GM12892 (cell line): ENCODE measurements at regions not wholly inside any gene's neighbourhood (a gene's known extent, or its start where the extent isn't known, plus 50 kb on each side); places are given as distances from the start of the nearest gene placed in this dataset.
"Not testable (repeated sequence)": the region's sequence is repeated elsewhere in the genome, so short reads cannot be mapped to it uniquely, and the experiment has no call there.

Experiments
- DNase-seq: peaks from one replicate; pipeline ENCODE4 v3.0.0; 2011; ENCODE audit not compliant: insufficient read length
- FAIRE-seq: peaks from 2 replicates; lab custom pipeline; 2011; peaks lifted over from hg19 to GRCh38; lab: Jason Lieb, UNC
- POLR2A ChIP-seq: IDR thresholded peaks from 2 replicates; pipeline ENCODE4 v1.6.1; 2011; ENCODE audit warnings: low read depth, low read length, control low read depth
- POLR2AphosphoS5 ChIP-seq: IDR thresholded peaks from 2 replicates; pipeline ENCODE4 v1.6.1; 2011; ENCODE audit warnings: low read depth, low read length, control low read depth
- TAF1 ChIP-seq: IDR thresholded peaks from 2 replicates; pipeline ENCODE4 v1.6.1; 2011; ENCODE audit warnings: low read depth, mild to moderate bottlenecking, control low read depth, low read length, borderline replicate concordance

DNA sequence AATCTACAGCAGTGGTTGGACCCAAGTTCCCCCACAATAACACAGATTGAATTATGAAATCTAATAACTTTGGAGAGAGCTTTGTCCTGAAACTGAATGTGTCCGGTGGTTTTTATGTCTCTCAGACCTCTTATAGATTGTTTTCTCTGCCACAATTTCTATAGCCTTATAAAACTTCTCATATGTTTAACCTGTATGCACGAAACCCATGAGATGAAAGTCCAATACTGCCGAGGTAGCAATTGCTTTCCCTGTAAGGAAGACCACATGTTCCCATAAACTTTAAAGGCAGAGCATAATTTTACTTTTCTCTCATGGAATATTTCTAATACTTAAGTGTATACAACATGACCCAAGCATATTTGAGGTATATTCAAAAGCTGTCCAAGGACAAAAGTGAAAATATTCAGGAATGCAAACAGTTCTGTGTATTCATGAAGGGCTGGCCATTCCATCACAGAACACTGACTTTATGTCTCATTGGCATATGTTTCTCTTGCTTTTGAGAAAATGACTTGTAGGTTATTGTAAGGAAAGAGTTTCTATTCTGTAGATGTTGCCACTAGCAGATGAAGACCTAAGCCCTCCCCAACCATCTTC is 94.4 kb upstream of the TLE4 start:
- TF ChIP-seq POLR2AphosphoS5 (no peak), POLR2A (no peak), TAF1 (no peak)
- DNase-seq (no peak), FAIRE-seq (no peak)

DNA sequence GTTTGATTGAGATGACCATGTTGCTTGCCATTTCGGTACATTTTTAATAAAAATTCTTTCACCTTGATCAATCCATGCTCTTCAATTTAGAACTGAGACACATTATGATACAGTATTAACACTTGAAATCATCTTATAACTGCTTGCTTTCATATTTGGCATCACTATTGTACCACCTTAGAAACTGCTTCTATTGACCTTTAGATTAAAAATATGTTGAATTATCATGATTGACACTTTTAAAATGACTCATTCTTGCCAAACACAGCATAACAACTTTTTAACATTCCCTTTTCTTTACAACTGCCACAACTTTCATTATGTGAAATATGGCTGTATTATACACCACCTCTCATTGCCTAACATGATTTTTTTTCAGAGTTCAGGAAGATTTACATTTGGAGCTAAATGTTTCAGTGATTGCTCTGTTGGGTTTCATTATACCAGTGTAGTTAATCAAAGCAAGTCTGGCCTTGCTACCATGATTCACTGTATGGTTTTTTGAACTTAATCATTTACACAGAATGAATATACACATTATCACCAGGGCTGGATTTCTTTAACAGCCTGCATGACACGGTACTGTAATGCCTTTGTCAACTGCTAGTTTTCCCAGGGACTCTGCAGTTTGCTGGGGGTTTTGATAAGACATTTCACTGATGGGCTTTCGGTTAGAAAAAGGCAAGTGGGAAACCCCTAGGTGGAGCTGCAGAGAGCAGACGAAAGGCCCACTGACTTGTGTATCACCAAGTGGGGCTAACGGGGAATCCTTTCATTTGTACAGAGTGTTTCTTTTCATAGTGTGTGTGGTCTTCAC is 93.6 kb upstream of the TLE4 start:
- FAIRE-seq (no peak), DNase-seq (no peak)
- TF ChIP-seq POLR2A (no peak), TAF1 (no peak), POLR2AphosphoS5 (no peak)

- DNase-seq (no peak), FAIRE-seq (no peak)
- TF ChIP-seq POLR2A: no peak
- no peak for TF ChIP-seq TAF1
Measured at GRCh38 chr9:79480639-79481038, 91.1 kb upstream of the TLE4 start.

DNA sequence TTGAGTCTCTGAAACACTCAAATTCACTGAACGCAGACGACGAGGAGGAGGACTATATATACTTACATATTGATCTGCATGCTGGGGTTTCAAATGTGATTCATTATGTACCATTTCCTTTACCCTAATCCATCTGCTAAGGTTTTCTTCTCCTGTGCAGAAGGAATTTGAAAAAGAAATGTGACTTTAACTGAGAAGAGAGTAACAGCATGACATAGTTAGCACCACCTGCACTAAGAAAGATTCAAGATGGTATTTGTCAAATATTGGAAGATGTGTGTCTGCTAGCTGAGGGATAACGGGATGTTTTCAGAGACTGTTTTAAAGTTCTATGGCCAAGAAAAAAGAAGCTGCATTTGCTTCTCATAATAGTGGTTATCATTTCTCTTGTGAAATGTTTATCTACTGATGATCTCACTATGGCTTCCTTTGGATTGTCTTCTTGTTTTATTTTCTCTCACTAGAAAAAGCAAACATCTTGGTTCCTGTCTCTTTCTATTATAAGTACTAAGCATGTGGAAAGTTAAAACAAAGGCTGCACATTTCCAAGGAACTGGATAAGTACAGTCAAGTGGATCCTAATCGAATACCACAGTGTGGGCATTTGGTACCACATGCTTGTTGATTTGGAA is 89.8 kb upstream of the TLE4 start:
- FAIRE-seq (no peak), DNase-seq (no peak)
- TF ChIP-seq POLR2A (no peak), POLR2AphosphoS5 (no peak), TAF1 (no peak)

- DNase-seq (no peak), FAIRE-seq (no peak)
- TF ChIP-seq POLR2AphosphoS5 (no peak), TAF1 (no peak), POLR2A (no peak)
Measured at GRCh38 chr9:79485258-79485657, 86.5 kb upstream of the TLE4 start.

DNA sequence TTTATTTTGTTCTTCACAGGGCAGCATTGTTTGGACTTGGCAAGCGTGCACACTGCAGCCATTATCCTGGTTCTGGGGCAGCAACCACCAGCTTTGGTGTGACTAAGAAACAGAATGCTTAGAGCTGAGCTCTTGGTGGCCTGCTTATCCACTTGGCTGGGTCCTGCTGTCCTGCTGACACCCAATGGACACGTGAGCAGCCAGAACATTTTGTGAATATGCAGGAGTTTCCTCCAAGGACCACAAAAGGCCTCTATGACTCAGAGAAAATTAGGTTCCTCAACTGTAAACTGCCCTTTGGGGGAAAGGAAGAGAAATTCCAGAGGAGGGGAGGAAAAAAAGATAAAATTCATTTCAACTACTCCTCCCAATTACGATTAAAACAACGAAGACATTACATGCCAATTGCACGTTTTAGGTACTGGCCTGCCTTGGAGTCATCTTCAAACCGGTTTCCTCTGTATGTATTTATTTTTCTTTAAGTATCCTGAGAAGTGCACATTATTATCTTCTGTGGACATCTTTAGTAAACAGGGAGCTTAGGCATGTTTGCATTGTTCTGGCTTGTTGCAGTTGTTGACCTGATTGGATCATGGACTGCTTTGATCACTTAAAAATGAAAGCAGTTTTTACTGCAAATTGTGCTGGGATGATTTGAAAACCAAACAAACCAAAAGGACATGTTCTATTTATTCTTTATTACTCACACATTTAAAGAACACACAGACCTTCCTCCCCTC is 82.3 kb upstream of the TLE4 start:
- no peak for DNase-seq
- no peak for FAIRE-seq

DNA sequence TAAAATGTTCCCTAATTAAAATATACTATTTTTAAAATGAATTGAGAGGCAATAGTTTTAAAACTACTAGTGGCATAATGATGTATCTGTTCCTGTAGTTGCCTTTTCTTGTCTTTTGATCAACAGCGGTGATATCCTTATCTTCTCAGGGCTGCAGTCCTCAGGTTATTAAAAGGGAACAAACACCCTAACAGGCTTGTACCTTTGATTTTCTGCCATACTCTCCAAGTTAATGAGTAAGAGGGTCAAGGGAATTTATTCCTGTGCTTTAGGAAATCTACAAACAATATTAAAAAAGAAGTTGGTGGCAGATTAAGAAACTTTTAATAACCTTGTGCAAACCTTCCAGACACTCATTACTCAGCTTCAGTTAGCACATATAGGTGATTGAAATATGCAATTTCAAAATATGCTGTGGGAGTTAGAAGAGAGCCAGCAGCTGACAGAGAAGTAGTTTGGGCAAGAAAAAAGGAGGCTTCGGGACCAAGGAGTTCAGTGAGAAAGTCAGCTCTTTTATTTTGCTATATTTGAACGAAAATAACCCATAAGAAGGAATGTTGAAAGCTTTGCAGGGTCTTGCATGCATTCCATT is 81.0 kb upstream of the TLE4 start:
- FAIRE-seq (no peak), DNase-seq (no peak)
- TF ChIP-seq POLR2A (no peak), TAF1 (no peak), POLR2AphosphoS5 (no peak)

More for the DNA sequence above, 82.3 kb upstream of the TLE4 start:
- TF ChIP-seq POLR2A: no peak
- no peak for TF ChIP-seq POLR2AphosphoS5
- TF ChIP-seq TAF1: no peak

- DNase-seq (no peak), FAIRE-seq (no peak)
- no peak for TF ChIP-seq TAF1
- TF ChIP-seq POLR2A: no peak
- TF ChIP-seq POLR2AphosphoS5: no peak
Measured at GRCh38 chr9:79492092-79493009, 79.4 kb upstream of the TLE4 start.

- not testable (repeated sequence) for FAIRE-seq
Measured at GRCh38 chr9:79500196-79500864, 71.4 kb upstream of the TLE4 start.

GRCh38 chr9:79501546-79501945 is 70.2 kb upstream of the TLE4 start:
- FAIRE-seq (no peak), DNase-seq (no peak)
- TF ChIP-seq POLR2AphosphoS5: no peak
- no peak for TF ChIP-seq TAF1
- no peak for TF ChIP-seq POLR2A

More at GRCh38 chr9:79500196-79500864, 71.4 kb upstream of the TLE4 start:
- DNase-seq: not testable (repeated sequence)
